PFSK-1 (cell line): ENCODE measurements at regions not wholly inside any gene's neighbourhood (a gene's known extent, or its start where the extent isn't known, plus 50 kb on each side); places are given as distances from the start of the nearest gene placed in this dataset.

Experiments
- FOXP2 ChIP-seq: optimal IDR thresholded peaks from 2 replicates; pipeline ENCODE3; 2011; ENCODE audit warnings: borderline replicate concordance, control low read depth, inconsistent platforms; ENCODE audit not compliant: insufficient read depth; ENCODE audit errors: extremely low read length, extremely low read depth
- POLR2AphosphoS5 ChIP-seq: IDR thresholded peaks from 2 replicates; pipeline ENCODE4 v1.6.1; 2012; ENCODE audit warnings: low read depth, mild to moderate bottlenecking, control low read depth, low read length, moderate library complexity
- SIN3A ChIP-seq: IDR thresholded peaks from 2 replicates; pipeline ENCODE4 v1.6.1; 2012; ENCODE audit warnings: mild to moderate bottlenecking, low read length, moderate library complexity, borderline replicate concordance; ENCODE audit not compliant: insufficient read depth
- TAF1 ChIP-seq: IDR thresholded peaks from 2 replicates; pipeline ENCODE4 v1.6.1; 2012; ENCODE audit warnings: low read length, control low read depth, borderline replicate concordance; ENCODE audit not compliant: insufficient read depth
- TF ChIP-seq, protein P1 (sequence below), 2 experiments: IDR thresholded peaks; 2 replicates each; pipeline versions ENCODE4 v1.6.1 to v1.8.0; 2011 to 2012; ENCODE audit warnings: low read depth in 2 of 2, low read length in 2 of 2, control low read depth in 1 of 2, inconsistent platforms in 1 of 2, mild to moderate bottlenecking in 1 of 2, moderate library complexity in 1 of 2; ENCODE audit not compliant: insufficient read depth in 1 of 2

DNA sequence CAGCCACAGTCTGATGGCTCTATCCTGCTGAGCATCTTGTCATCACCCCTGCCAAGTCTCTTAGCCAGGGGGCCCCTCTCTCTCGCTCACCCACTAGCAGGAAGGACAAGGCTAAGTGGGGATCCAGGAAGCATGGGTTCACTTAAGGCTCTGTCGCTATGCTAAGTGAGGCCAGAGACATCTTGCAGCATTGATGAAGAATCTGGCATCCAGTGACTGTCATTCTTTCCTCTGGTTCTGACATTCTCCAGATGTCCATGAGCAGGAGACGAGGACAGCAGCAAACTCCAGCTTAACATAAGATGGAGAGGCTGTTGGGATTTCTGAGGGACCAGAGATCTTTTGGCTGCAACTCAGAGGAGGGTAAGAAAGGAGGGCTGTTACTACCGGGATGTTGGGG, 230.2 kb downstream of the TSHZ3 start:
- TF ChIP-seq SIN3A (no peak), TAF1 (no peak), POLR2AphosphoS5 (no peak), FOXP2 (no peak)
- TF ChIP-seq, protein P1, sequence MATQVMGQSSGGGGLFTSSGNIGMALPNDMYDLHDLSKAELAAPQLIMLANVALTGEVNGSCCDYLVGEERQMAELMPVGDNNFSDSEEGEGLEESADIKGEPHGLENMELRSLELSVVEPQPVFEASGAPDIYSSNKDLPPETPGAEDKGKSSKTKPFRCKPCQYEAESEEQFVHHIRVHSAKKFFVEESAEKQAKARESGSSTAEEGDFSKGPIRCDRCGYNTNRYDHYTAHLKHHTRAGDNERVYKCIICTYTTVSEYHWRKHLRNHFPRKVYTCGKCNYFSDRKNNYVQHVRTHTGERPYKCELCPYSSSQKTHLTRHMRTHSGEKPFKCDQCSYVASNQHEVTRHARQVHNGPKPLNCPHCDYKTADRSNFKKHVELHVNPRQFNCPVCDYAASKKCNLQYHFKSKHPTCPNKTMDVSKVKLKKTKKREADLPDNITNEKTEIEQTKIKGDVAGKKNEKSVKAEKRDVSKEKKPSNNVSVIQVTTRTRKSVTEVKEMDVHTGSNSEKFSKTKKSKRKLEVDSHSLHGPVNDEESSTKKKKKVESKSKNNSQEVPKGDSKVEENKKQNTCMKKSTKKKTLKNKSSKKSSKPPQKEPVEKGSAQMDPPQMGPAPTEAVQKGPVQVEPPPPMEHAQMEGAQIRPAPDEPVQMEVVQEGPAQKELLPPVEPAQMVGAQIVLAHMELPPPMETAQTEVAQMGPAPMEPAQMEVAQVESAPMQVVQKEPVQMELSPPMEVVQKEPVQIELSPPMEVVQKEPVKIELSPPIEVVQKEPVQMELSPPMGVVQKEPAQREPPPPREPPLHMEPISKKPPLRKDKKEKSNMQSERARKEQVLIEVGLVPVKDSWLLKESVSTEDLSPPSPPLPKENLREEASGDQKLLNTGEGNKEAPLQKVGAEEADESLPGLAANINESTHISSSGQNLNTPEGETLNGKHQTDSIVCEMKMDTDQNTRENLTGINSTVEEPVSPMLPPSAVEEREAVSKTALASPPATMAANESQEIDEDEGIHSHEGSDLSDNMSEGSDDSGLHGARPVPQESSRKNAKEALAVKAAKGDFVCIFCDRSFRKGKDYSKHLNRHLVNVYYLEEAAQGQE (IDR thresholded peaks at IDR 0.05; ENCODE audit: insufficient read depth in 1 of 2, low read depth in 2 of 2, low read length in 2 of 2), result no peak

DNA sequence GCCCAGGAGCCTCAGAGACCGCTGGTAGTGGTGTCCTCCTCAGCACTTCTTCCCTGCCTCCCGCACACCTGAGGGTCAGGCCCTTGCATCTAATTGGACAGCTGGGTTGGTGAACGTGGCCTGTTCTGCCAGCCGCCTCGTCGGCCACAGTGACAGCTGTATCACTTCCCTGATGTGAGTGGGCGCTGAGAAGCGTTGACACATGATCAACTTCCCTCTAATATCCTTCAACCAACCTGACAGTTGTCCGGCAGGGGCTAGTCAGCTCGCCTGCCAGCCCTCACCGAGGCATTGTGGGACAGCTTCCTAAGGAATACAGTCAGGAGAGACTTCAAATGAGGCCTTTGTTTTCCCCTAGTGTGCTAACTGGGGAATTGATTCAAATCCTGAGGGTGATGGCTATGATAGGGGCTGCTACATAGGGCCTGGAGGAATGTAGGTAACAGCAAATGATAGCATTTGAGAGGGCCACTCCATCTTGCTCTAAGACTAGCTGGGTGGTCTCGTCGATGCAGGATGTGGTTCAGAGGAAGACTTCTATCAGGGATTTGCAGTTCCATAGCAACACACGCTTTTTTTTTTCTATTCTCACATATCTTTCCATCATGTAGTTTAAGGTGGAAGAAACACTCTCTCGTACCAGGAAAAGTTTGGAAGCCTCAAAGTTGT, 230.8 kb downstream of the TSHZ3 start:
- TF ChIP-seq POLR2AphosphoS5 (no peak), FOXP2 (no peak), SIN3A (no peak), TAF1 (no peak)
- TF ChIP-seq, protein P1 (IDR thresholded peaks at IDR 0.05; ENCODE audit: insufficient read depth in 1 of 2, low read depth in 2 of 2, low read length in 2 of 2), result no peak

DNA sequence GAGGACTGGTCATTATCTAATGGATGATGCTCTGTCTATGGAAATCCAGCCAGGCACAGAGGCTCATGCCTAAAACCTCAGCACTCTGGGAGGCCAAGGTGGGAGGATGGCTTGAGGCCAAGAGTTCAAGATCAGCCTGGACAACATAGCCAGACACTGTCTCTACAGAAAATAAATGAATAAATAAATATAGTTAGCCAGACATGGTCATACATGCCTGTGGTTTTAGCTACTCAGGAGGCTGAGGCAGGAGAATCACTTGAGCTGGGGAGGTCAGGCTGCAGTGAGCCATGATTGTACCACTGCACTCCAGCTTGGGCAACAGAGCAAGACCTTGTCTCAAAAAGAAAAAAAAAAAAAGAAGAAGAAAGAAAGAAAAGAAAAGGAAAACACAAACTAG, 234.7 kb downstream of the TSHZ3 start:
- TF ChIP-seq FOXP2 (no peak), SIN3A (no peak), POLR2AphosphoS5 (no peak), TAF1 (no peak)
- TF ChIP-seq, protein P1 (IDR thresholded peaks at IDR 0.05; ENCODE audit: insufficient read depth in 1 of 2, low read depth in 2 of 2, low read length in 2 of 2), result no peak

DNA sequence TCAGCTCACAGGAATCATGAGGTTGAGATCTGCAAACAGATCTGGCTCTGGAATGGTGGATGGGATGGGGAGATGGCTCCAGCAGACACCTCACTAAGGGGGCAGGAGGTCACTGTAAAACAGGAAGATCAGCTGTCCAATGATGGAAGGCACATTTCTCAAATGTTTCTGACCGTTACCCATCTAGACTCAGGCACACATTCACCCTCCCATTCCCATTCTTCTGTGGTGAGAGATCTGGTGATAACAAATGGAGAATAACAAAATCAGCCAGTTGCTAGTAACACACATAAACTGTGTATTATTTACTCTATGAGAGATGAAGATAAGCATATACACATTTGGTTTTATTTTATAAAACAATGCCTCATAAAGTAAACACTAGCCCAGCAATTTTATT, 235.9 kb downstream of the TSHZ3 start:
- TF ChIP-seq TAF1 (no peak), POLR2AphosphoS5 (no peak)
- TF ChIP-seq, protein P1 (IDR thresholded peaks at IDR 0.05; ENCODE audit: insufficient read depth in 1 of 2, low read depth in 2 of 2, low read length in 2 of 2), result no peak

DNA sequence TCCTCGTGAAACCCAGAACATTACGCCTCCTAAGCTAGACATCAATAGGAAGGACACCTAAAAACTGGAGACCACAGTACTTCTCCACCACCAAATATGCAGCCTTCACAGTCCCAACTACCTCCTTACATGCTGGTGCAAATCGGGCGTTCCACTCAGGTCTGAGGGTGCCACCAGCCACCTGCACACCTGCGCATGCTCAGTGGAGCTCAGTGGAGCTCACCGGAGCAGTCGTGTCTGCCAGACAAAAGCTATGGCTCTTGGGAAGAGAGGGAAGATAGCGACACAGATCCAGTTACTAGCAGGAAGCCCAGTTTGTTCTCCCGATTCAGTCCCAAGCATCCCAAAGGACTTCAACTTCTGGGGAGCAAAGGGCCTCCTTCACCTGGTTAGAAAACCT, 237.1 kb downstream of the TSHZ3 start:
- TF ChIP-seq, protein P1 (IDR thresholded peaks at IDR 0.05; ENCODE audit: insufficient read depth in 1 of 2, low read depth in 2 of 2, low read length in 2 of 2), result no peak
- TF ChIP-seq POLR2AphosphoS5, result no peak
- TF ChIP-seq SIN3A, result no peak
